ENCODE measurements at regions not wholly inside any gene's neighbourhood (a gene's known extent, or its start where the extent isn't known, plus 50 kb on each side); places are given as distances from the start of the nearest gene placed in this dataset.

DNA sequence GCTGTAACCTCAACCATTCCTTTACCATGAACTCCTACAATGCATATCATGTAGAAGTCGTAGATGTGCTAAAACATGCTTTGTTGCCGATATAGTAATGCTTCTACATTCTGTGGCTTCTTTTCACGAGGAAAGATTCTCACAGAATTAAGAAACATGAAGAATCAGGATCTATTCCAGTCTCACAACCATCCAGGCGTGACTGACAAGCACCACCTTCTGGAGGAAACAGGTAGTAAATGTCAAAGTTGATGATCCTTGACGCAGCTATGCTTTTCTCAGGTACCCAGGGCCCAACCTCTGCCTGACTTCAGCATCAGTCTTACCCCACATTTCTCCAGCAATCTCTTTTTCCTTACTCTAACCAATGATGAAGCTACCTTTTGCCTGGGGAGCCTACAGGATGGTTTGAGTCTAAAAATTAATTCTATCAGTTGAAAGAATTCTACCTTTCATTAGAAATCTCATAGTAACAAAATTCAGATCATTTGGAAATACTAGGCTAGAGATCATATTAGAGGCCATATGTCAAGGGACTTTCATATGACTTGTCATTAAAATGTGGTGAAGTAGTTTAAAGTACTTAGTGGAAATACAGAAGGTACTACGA lies 123.3 kb upstream of the RND3 start:
- Histone ChIP-seq H3K4me3 (no peak overlapping the region), H3K27ac (no peak overlapping the region), H3K27me3 (no peaks in the 10 kb centered on the region), H3K36me3 (no peaks in the 10 kb centered on the region), H3K4me1 (no peaks in the 10 kb centered on the region), H3K9me3 (no peaks in the 10 kb centered on the region)
- no peak for DNase-seq
- intact Hi-C loops (cut with DNase I; ENCODE audit: low total_unique reads): no loop called here
- TF ChIP-seq, protein P1, sequence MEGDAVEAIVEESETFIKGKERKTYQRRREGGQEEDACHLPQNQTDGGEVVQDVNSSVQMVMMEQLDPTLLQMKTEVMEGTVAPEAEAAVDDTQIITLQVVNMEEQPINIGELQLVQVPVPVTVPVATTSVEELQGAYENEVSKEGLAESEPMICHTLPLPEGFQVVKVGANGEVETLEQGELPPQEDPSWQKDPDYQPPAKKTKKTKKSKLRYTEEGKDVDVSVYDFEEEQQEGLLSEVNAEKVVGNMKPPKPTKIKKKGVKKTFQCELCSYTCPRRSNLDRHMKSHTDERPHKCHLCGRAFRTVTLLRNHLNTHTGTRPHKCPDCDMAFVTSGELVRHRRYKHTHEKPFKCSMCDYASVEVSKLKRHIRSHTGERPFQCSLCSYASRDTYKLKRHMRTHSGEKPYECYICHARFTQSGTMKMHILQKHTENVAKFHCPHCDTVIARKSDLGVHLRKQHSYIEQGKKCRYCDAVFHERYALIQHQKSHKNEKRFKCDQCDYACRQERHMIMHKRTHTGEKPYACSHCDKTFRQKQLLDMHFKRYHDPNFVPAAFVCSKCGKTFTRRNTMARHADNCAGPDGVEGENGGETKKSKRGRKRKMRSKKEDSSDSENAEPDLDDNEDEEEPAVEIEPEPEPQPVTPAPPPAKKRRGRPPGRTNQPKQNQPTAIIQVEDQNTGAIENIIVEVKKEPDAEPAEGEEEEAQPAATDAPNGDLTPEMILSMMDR (IDR thresholded peaks at IDR 0.05): peak in 2 of 4 experiments; percentile 16 to 21
- no peak for TF ChIP-seq POLR2A (IDR thresholded peaks at IDR 0.05)

DNA sequence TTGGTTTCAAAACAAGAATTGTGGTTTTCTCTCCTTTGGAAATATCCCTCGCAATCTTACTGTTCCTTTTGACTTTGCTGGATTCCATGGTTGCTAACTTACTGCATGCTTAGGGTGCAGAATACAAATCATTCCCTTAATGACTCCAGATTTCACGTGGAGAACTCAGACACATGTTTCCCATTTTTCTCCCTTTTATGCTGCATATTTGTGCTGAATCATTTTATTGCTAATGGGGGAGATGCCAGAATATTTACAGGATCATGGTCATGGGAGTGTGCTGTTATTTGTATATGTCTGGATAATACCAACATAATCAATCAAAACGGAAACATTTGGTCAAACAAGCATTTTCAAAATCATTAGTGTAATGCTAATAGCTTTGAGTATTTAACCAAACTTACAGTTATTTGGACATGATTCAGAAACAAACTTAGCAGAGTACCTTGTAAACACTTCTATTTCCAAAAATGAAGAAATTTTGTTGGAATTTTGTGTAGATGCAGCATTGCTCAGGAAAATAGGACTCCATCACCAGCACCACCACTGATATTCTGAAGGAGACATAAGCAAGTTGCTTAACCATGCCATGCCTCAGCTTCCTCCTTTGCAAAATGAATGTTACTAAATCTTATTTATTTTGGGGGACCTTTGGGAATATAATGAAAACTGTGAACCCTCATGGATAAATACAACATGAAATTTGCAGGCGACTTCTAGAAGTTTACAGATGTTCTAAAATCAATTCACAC lies 122.5 kb upstream of the RND3 start:
- TF ChIP-seq POLR2A (IDR thresholded peaks at IDR 0.05): no peak
- TF ChIP-seq, protein P1 (IDR thresholded peaks at IDR 0.05): no peak

DNA sequence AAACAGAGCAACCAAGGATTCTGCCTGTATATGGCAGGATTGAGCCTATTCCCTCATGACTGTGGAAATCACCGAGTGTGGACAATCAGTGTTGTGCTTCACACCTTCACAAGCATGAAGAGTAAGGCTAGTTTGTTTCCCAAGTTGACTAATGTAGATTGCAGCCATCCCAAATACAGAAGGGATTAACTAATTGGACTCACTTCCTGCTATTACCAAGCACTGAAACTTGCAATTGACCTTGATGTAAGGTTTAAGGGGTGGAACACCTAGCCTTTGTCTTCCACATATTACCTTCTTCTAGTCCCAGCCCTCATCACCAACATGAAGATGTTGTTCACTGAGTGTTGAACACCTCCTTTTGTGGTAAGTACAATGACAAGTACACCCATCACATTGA lies 120.9 kb upstream of the RND3 start:
- Histone ChIP-seq H3K27me3 (no peaks in the 10 kb centered on the region), H3K27ac (no peak overlapping the region), H3K36me3 (no peaks in the 10 kb centered on the region), H3K4me3 (no peak overlapping the region), H3K9me3 (no peaks in the 10 kb centered on the region), H3K4me1 (no peaks in the 10 kb centered on the region)
- intact Hi-C loops (cut with DNase I; ENCODE audit: low total_unique reads): no loop called here
- DNase-seq: no peak
- TF ChIP-seq, protein P1 (IDR thresholded peaks at IDR 0.05): no peak
- no peak for TF ChIP-seq POLR2A (IDR thresholded peaks at IDR 0.05)

More for the DNA sequence above, 122.5 kb upstream of the RND3 start:
- H3K4me1 ChIP-seq: no peaks in the 10 kb centered on the region
- H3K27ac ChIP-seq: no peak overlapping the region
- H3K9me3 ChIP-seq: no peaks in the 10 kb centered on the region
- no peak overlapping the region for H3K4me3 ChIP-seq
- intact Hi-C loops (cut with DNase I; ENCODE audit: low total_unique reads): no loop called here
- DNase-seq: no peak
- no peaks in the 10 kb centered on the region for H3K36me3 ChIP-seq
- no peaks in the 10 kb centered on the region for H3K27me3 ChIP-seq

DNA sequence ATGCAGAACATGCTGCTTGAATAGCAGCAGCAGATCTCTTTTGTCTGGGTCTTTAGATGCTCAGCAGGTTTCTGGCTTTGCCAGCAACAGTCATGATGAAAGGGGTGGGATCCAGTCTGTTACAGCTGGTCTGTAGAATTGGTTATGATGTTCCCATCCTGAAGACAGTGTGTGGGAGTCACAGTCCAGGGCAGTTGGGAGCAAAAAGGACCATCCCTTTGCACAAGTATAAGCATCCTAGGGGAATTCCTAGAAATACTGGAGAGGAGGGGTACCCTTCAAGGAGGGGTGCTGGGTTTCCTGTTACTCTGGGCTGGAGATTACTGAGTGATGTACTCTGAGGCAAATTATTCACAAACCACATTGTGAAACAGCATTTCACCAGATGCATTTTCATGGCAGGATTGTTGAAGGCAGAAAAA lies 119.9 kb upstream of the RND3 start:
- no peak overlapping the region for H3K27ac ChIP-seq
- H3K27me3 ChIP-seq: no peaks in the 10 kb centered on the region
- no peak for DNase-seq
- no peak for TF ChIP-seq POLR2A (IDR thresholded peaks at IDR 0.05)
- TF ChIP-seq, protein P1 (IDR thresholded peaks at IDR 0.05): no peak
- intact Hi-C loops (cut with DNase I; ENCODE audit: low total_unique reads): no loop called here
- no peaks in the 10 kb centered on the region for H3K36me3 ChIP-seq
- no peak overlapping the region for H3K4me3 ChIP-seq
- no peaks in the 10 kb centered on the region for H3K9me3 ChIP-seq
- H3K4me1 ChIP-seq: no peaks in the 10 kb centered on the region

DNA sequence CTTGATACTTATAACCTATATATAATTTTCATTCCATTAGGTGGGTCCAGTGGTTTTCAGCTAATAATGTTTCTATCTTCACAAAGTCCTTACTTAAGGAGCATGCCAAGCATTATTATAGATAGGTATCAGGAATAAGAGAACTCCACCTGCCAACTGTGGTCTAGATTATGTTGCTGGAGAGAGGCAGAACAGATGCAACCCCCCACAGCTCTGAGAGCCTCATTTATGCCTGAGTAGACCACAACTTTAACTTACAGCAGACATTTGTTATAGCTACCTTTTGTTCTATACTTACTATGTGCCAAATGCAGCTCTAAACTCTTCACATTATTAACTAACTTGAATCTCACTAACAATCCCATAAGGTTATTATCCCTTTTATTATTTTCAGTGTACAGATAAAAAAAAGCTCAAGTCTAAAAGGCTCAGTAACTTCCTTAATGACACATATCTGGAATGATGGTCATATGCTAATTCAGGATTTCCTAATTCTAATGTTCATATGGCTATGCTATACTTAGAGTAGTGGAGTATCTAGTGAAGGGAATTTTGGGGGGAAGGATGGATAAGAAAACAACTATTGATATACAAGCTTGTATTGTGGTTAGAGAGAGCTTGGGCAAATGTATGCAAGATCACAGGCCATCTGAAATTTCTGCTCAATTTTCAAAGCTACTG lies 119.1 kb upstream of the RND3 start:
- Histone ChIP-seq H3K4me1 (no peaks in the 10 kb centered on the region), H3K27ac (no peak overlapping the region), H3K9me3 (no peaks in the 10 kb centered on the region), H3K4me3 (no peak overlapping the region), H3K27me3 (no peaks in the 10 kb centered on the region), H3K36me3 (no peaks in the 10 kb centered on the region)
- TF ChIP-seq POLR2A (IDR thresholded peaks at IDR 0.05): no peak
- TF ChIP-seq, protein P1 (IDR thresholded peaks at IDR 0.05): no peak
- intact Hi-C loops (cut with DNase I; ENCODE audit: low total_unique reads): no loop called here
- no peak for DNase-seq
